PC-3 (cell line): ENCODE measurements at regions not wholly inside any gene's neighbourhood (a gene's known extent, or its start where the extent isn't known, plus 50 kb on each side); places are given as distances from the start of the nearest gene placed in this dataset.

Experiments
- EZH2 ChIP-seq: fragments of 300-600 bp; sonication (generic); IDR thresholded peaks from one replicate; pipeline ENCODE4 v1.6.1; 2017; ENCODE audit warnings: antibody characterized with exemption, mild to moderate bottlenecking, low read length; ENCODE audit not compliant: unreplicated experiment
- TF ChIP-seq, protein P1 (sequence below): fragments of 300-600 bp; sonication (generic); conservative IDR thresholded peaks from 2 replicates; pipeline ENCODE4 v1.5.1; 2017; ENCODE audit warnings: antibody characterized with exemption, low read depth, mild to moderate bottlenecking, low read length

- TF ChIP-seq, protein P1, sequence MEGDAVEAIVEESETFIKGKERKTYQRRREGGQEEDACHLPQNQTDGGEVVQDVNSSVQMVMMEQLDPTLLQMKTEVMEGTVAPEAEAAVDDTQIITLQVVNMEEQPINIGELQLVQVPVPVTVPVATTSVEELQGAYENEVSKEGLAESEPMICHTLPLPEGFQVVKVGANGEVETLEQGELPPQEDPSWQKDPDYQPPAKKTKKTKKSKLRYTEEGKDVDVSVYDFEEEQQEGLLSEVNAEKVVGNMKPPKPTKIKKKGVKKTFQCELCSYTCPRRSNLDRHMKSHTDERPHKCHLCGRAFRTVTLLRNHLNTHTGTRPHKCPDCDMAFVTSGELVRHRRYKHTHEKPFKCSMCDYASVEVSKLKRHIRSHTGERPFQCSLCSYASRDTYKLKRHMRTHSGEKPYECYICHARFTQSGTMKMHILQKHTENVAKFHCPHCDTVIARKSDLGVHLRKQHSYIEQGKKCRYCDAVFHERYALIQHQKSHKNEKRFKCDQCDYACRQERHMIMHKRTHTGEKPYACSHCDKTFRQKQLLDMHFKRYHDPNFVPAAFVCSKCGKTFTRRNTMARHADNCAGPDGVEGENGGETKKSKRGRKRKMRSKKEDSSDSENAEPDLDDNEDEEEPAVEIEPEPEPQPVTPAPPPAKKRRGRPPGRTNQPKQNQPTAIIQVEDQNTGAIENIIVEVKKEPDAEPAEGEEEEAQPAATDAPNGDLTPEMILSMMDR: no peak
- no peak for TF ChIP-seq EZH2
Measured at GRCh38 chr6:99739526-99739925, 132.9 kb downstream of the PRDM13 start.
